OCI-M1 (cell line): ENCODE measurements at regions not wholly inside any gene's neighbourhood (a gene's known extent, or its start where the extent isn't known, plus 50 kb on each side); places are given as distances from the start of the nearest gene placed in this dataset.

Source experiments
- DNase-seq: peaks from one replicate; lab custom pipeline; 2025; lab: John Stamatoyannopoulos, UW

GRCh38 chr7:22962775-22963350 is 51.1 kb downstream of the HYCC1 start:
- no peak for DNase-seq

DNA sequence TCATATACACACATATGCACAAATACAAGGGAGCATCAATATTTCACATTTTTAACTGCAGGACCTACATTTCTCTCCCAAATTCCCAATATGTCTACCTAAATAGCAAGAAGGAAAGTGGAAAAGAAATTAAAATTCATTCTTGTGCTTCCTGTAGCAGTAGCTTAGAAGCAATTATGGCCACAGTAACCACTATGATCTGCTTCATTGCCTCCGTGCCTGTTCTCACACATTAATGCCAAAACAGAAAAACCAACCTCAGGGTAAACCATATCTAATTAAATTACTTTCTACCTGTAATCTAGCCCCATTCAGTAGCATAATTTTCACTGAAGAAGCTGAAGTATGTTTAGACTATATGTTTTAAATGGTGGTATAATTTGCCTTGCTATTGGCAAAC is 55.2 kb downstream of the HYCC1 start:
- DNase-seq, result no peak

- no peak for DNase-seq
Measured at GRCh38 chr7:22954251-22954650, 59.7 kb downstream of the HYCC1 start.

DNA sequence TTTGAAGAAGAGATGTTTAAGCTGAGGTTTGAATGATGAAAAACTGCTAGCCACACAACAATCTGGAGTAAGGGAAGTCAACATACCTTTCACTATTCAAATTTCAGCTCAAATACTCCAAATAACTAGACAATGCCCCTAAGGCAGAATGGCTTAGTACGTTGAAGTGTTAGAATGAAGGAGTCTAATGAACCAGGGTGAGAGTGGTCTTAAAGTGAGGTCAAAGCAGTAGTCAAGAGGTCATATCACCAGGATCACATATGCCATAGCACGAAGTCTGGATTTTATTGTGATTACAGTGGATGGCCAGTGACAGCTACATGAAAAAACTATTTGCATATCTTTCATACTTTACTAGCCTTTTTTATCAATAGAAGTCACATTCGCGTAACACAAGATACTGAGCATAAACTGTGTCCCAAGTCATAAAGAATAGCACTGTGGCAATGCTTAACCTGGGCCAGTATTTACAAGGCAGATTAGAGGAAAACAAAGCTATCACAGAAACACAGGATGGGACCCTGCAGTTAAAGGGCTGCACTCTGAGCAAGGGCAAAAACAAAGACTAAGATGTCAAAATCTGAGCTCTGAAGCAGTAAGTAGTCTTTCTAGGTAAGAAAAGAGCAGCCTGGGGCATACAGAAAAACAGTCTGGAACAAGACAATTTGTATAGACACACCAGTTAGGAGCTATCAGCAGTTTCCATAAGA is 61.5 kb downstream of the HYCC1 start:
- no peak for DNase-seq

GRCh38 chr7:22949944-22950343 is 64.0 kb downstream of the HYCC1 start:
- no peak for DNase-seq

DNA sequence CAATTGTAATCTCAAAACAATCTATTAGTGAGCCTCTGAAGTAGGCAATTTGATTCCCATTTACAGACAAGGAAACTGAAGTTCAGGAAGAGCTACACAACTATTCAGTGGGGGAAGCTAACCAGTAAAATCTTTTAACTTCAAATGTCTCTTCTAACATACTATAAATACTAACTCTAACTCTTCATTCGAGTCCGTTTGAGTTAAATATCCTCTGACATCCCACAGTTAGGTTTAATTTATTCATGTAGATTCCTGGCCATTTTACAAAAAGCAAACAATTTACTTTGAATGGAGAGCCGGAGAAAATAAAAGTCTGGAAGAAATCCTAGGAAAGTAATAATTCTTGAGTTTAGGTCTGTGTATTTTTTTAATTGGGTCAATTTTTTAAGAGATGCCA is 64.7 kb downstream of the HYCC1 start:
- no peak for DNase-seq

DNA sequence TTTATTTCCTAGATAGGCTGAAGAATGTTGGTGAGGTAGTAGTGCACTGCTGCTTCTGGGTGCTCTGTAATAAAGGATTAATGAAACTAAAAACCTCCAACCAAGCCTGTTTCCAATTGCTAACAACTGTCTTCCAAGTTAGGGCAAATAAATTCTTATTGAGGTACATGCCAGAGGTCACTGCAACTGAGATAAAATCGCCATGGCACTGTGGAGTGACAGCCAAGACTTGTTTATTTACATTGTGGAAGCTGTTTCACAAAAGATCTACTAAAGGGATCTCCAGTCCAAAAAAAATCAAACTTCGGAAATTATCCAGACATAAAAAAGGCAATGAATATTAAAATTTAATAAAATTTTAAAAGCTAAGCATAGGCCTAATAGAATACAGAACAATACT is 65.2 kb downstream of the HYCC1 start:
- no peak for DNase-seq

- no peak for DNase-seq
Measured at GRCh38 chr7:22945584-22945983, 68.3 kb downstream of the HYCC1 start.

DNA sequence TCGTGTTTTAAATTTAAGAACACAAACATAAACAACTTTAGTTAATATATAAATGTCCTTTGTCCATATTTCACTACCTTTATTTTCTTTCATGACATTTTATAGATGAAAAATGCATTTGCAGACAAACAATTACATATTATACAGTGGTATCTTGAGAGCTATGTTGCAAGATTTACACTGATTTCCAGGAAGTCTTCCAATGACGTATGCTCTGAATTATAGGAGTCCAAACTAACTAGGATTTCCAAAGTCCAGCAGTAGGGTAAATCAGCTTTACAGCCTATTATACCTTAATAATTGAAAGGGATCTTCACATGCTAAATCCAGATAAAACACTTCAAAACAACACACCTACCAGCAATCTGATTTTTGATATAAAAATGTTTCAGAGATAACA is 69.4 kb downstream of the HYCC1 start:
- DNase-seq, result no peak

GRCh38 chr7:22944022-22944421 is 69.9 kb downstream of the HYCC1 start:
- no peak for DNase-seq

DNA sequence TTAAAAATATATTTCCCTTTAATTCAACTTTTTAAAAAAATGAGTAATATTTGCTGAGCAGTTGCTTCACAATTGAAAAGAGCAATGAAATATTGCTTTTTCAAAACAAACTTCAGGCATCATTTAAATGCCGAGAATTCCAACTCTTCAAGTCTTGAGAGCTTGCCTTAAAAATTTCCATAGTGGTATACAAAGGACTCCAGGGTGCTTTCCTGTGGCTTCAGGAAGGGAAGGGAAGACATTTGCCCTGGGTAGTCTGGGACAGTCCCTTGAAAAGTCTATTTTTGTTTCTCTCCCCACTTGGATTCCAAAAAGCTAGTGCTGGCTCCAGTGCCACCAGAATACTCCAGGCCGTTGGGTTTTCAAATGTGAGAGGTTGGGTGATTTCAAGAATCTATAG is 71.7 kb downstream of the HYCC1 start:
- DNase-seq, result no peak

- DNase-seq, result no peak
Measured at GRCh38 chr7:22939842-22940241, 74.1 kb downstream of the HYCC1 start.

GRCh38 chr7:22937946-22938345 is 76.0 kb downstream of the HYCC1 start:
- no peak for DNase-seq

GRCh38 chr7:22936246-22936645 is 77.7 kb downstream of the HYCC1 start:
- DNase-seq, result no peak

GRCh38 chr7:22935269-22935668 is 78.7 kb downstream of the HYCC1 start:
- DNase-seq, result no peak

GRCh38 chr7:22934473-22935065 is 79.4 kb downstream of the HYCC1 start:
- no peak for DNase-seq

DNA sequence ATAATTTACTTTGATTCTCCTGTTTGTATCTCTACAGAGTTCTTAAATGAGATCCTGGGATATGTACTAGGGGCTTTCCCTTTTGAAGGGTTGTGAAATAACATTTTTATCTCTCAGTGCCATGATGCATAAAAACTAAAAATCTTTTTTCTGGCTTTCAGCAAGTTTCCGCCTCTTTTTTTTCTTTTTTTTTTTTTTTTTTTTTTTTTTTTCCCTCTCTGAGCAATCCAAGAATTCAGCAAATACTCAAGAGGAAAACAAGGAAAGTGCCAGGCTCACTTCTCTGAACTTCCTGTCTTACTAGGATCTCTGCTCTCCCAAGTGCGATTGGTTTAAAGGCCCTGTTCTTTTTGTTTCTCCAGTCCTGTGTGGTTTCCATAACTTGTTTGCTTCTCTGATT is 79.9 kb downstream of the HYCC1 start:
- DNase-seq, result no peak

GRCh38 chr7:22932896-22933295 is 81.0 kb downstream of the HYCC1 start:
- DNase-seq, result no peak

DNA sequence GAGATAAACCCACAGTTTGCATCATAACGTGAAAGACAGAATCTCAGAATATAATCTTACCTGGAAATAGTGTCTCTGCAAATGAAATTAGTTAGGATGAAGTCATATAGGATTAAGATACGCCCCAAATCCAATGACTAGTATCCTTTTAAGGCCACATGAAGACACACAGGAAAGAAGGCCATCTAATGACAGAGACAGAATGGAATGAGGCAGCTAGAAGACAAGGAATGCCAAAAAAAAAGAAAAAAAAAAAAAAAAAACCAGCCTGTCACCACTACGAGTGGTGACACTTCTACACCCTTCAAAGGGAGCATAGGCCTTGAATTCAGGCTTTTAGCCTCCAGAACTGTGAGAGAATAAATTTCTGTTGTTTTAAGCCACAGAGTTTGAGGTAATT is 82.9 kb downstream of the HYCC1 start:
- no peak for DNase-seq

DNA sequence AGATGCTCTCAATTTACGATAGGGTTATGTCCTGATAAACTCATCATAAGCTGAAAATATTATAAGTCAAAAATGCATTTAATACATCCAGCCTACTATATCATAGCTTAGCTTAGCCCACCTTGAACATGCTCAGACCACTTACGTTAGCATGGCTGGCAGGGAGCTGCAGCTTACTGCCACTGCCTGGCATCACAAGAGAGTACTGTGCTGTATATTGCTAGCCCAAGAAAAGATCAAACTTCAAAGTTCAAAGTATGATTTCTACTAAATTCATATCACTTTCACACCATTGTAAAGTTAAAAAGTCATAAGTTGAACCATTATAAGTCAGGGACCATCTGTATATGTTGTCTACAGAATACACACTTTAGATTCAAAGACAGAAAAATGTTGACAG is 91.6 kb downstream of the HYCC1 start:
- DNase-seq, result no peak

GRCh38 chr7:22921386-22922086 is 92.4 kb downstream of the HYCC1 start:
- no peak for DNase-seq

DNA sequence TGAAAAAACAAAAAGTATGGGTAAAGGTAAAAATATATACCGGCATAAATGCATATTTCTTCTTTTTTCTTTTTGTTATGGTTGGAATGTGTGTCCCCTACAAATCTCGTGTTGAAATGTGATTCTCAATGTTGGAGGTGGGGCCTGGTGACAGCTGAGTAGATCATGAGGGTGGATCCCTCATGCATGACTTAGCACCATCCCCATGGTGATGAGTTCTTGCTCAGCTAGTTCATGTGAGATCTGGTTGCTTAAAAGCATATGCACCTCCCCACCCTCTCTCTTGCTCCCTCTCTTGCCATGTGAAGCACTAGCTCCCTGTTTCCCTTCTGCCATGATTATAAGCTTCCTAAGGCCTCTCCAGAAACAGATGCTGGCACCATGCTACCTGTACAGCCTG is 93.3 kb downstream of the HYCC1 start:
- DNase-seq, result peak; percentile 26

- no peak for DNase-seq
Measured at GRCh38 chr7:22913158-22913557, 90.5 kb upstream of the TOMM7 start.
